Neural cell (in vitro differentiated cells): ENCODE measurements at regions not wholly inside any gene's neighbourhood (a gene's known extent, or its start where the extent isn't known, plus 50 kb on each side); places are given as distances from the start of the nearest gene placed in this dataset.

ENCODE experiments used
- RAD21 ChIP-seq: fragments of 450-650 bp; conservative IDR thresholded peaks from 2 replicates; pipeline ENCODE4 v1.6.1; 2014; ENCODE audit warnings: antibody characterized with exemption, mild to moderate bottlenecking, moderate library complexity
- TF ChIP-seq, protein P1 (sequence below): fragments of 450-650 bp; IDR thresholded peaks from 2 replicates; pipeline ENCODE4 v1.5.1; 2014; ENCODE audit warnings: antibody characterized with exemption, mild to moderate bottlenecking, moderate library complexity; ENCODE audit not compliant: poor library complexity, severe bottlenecking

GRCh38 chr6:129957941-129958898 is 60.2 kb upstream of the L3MBTL3 start:
- TF ChIP-seq, protein P1, sequence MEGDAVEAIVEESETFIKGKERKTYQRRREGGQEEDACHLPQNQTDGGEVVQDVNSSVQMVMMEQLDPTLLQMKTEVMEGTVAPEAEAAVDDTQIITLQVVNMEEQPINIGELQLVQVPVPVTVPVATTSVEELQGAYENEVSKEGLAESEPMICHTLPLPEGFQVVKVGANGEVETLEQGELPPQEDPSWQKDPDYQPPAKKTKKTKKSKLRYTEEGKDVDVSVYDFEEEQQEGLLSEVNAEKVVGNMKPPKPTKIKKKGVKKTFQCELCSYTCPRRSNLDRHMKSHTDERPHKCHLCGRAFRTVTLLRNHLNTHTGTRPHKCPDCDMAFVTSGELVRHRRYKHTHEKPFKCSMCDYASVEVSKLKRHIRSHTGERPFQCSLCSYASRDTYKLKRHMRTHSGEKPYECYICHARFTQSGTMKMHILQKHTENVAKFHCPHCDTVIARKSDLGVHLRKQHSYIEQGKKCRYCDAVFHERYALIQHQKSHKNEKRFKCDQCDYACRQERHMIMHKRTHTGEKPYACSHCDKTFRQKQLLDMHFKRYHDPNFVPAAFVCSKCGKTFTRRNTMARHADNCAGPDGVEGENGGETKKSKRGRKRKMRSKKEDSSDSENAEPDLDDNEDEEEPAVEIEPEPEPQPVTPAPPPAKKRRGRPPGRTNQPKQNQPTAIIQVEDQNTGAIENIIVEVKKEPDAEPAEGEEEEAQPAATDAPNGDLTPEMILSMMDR, result no peak
- TF ChIP-seq RAD21, result no peak
